T-helper 2 cell (primary cell): ENCODE measurements at regions not wholly inside any gene's neighbourhood (a gene's known extent, or its start where the extent isn't known, plus 50 kb on each side); places are given as distances from the start of the nearest gene placed in this dataset.
A peak's percentile ranks its signal among the peaks of the same experiment; 100 is the strongest.

ENCODE experiments used
- DNase-seq, 5 experiments: peaks; one replicate each; pipeline versions ENCODE4 v3.0.0 to v3.0.0-alpha.2; 2012 to 2022

- DNase-seq = peak in 1 of 5 experiments; percentile 42
Observed at GRCh38 chr16:73289232-73289631, 241.3 kb upstream of the ZFHX3 start.

DNA sequence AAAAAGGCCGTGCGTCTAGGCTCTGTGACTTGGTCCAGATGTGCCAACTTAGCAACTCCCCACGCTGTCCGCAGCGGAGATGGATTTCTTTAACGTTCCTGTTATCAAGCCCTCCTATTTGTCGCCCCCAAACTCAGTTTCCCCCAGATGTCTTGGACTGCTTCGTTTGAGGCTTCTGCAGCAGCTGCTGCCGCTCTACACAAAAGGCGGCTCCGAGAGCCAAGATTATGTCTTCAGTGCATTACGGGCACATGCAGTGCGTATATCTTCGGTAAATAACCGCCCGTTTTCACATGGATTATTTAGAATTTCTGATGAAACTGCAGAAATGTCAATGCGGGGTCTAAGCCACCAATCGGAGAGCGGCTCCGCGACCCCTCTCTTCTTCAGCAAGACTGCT is 240.6 kb upstream of the ZFHX3 start:
- DNase-seq = no peak

GRCh38 chr16:73287859-73288405 is 240.0 kb upstream of the ZFHX3 start:
- no peak for DNase-seq

DNA sequence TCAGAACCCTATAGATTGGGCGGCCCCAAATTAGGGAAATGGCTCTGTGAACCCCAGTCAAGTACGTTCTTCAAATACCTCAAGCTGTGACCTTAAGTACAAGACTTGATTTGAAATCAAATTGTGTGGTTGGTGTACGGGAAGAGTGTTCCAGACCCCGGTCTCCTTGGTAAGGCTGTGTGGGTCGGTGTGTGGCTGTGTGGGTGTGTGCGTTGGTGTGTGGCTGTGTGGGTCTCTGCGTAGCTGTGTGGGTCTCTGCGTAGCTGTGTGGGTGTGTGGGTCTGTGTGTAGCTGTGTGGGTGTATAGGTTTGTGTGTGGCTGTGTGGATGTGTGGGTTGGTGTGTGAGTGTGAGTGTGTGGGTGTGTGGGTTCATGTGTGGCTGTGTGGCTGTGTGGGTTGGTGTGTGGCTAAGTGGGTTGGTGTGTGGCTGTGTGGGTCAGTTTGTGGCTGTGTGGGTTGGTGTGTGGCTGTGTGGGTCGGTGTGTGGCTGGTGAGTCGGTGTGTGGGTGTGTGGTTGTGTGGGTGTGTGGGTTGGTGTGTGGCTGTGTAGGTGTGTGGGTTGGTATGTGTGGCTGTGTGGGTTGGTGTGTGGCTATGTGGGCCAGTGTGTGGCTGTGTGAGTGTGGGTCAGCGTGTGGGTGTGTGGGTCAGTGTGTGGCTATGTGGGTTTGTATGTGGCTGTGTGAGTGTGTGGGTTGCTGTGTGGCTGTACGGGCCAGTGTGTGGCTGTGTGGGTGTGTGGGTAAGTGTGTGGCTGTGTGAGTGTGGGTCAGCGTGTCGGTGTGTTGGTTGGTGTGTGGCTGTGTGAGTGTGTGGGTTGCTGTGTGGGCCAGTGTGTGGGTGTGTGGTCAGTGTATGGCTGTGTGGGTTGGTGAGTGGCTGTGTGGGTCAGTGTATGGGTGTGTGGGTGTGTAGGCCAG is 238.7 kb upstream of the ZFHX3 start:
- DNase-seq = no peak

- no peak for DNase-seq
Observed at GRCh38 chr16:73285436-73286201, 237.7 kb upstream of the ZFHX3 start.

DNA sequence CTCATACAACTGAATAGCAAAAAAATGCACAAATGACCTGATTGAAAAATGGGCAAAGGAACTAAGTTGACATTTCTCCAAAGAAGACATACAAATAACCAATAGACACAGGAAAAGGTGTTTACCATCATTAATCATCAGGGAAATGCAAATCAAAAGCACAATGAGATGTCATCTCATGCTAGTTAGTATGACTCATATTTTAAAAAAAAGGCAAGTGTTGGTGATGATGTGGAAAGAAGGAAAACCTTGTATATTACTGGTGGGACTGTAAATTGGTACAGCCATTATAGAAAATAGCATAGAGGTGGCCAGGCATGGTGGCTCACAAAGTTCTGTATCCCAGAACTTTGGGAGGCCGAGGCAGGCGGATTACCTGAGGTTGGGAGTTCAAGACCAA is 232.5 kb upstream of the ZFHX3 start:
- no peak for DNase-seq

GRCh38 chr16:73279451-73279850 is 231.5 kb upstream of the ZFHX3 start:
- no peak for DNase-seq

DNA sequence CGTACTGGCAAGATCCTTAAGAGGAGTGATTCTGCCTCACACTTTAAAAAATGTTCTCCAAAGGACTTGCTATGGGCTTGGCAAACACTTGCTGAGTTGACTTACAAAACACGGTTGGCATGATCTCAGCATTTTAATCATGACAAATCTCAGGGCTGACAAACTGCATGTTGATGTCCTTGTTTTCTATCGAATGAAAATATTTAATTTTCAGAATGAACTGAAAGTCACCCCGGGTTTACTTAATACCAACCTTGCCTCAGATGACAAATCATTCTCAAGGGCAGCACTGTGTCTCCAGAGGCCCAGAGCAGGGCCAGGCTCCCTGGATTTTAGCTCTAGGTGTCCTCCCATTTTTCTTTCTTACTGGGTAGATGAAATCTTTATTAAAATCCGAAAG is 229.1 kb upstream of the ZFHX3 start:
- DNase-seq = no peak

GRCh38 chr16:73275448-73275847 is 227.5 kb upstream of the ZFHX3 start:
- DNase-seq = no peak

DNA sequence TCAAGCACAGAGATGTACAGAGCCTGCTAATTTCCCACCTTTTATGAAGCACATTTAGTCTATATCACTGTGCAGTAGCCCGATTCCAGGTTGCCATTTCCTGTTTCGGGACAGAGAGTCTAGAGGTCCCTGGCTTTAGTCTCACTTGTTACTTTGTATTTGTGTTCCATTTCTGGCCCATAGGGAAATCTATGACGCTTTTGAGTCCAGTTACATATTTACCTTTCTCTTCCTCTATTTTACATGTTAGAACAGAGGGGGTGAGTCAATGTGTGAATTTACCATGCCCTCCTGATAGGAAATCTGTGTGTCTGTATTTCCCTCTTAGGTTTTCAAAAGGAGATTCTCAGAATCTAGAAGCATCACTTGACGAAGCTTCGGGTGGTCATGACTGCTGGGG is 227.1 kb upstream of the ZFHX3 start:
- DNase-seq = no peak

DNA sequence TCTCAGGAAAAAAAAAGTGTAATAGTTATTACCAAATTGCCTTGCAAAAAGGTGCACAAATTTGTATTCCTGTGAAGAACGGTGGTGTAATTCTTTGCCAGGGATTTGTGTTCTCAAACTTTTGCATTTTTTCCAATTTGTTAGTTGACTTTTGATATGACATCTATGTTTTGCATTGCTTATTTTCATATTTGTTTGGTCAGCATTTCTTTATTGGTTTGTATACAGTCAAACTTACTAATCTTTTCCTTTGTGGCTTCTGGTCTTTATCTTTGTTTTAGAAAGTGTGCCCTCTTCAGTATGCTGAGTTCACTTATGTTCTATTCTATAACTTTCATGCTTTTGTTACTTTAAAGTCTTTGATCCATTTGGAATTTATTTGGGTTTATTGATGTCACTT is 226.2 kb upstream of the ZFHX3 start:
- DNase-seq = no peak

- no peak for DNase-seq
Observed at GRCh38 chr16:73268366-73268993, 220.6 kb upstream of the ZFHX3 start.

DNA sequence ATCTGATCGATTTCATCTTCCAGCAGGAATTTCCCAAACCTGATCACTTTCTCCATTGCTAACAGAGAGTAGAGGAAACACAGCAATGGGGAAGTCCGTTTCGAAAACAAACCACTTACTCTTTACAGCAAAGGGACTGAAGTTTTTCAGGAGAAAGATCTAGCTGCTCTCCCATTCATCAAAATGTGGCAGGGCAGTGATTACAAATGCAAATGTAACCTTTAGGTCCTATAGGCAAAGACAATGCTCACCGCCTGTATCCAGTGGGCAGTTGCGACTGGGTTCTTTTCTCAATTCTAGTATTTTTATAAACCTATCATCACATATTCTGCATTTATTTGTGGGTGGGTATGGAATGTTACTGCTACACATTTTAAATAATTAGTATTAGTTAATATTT is 218.0 kb upstream of the ZFHX3 start:
- DNase-seq = no peak

GRCh38 chr16:73265124-73265837 is 217.4 kb upstream of the ZFHX3 start:
- DNase-seq = no peak

DNA sequence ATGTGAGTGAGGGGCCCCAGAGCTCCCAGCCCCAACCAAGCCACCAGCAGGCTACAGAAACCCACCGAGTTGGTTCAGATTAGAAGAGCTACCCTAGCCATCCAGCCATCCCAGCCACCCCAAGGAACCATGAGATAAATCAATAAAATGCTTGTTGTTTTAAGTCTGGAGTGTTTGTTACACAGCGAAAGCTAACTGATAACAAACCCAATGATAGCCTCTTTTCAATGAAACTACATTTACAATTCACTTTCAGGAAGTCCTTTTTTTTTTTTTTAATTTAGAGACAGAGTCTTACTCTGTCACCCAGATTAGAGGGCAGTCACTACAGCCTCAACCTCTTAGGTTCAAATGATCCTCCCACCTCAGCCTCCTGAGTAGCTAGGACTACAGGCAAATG is 215.0 kb upstream of the ZFHX3 start:
- DNase-seq = no peak

- no peak for DNase-seq
Observed at GRCh38 chr16:73255031-73255430, 207.1 kb upstream of the ZFHX3 start.

DNA sequence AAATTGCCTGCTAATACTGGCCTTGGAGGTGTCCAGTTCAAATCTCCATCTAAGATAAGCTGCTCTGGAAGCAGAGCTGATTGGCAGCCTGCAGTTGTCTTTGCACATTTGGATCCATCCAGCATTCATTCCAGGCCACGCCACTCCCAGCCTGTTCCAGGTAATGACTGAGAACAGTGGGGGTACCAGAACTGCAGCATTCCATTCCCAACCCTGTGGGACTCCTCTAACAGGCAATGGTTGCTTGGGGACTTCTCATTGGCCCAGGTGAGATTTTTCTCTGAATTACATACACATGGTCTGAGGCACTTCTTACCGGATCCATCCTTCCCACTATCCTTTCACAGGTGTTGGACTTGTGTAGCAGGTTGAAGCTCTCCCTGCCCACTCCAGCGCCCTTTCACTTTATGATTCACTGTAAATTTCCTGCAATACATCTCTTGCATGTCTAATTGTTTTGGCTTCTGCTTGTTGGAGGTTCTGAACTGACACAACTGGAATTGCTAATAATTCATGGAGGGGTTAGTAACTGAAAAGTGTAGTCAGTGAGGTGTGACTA is 206.1 kb upstream of the ZFHX3 start:
- DNase-seq = no peak

DNA sequence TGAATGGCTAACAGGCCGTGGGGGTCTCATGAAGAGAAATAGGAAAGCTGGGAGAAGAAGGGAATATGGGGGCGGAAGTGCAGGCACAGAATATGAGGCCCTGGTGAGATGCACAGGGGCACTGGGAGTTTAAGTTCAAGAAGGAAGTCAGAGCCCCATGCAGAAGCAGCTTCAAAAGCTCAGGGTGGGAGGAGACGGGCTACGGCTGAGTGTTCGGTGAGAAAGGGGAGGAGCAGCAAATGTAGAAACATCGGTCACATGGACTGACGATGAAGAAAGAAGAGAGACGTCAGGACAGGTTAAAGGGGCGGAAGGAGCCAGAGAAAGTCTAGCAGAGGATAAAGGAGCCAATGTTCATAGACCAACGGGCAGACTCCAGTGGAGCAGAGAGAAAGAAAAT is 204.5 kb upstream of the ZFHX3 start:
- no peak for DNase-seq

DNA sequence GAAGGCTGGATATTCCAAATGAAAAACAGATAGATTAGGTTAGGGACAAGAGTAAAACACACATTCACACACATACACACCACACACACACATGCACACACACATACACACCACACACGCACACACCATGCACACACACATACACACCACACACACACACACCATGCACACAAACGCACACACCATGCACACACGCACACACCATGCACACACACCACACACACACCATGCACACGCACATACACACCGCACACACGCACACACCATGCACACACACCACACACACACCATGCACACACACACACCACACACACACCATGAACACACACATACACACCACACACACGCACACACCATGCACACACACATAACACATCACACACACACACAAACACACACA is 203.7 kb upstream of the ZFHX3 start:
- no peak for DNase-seq

- no peak for DNase-seq
Observed at GRCh38 chr16:73248316-73248715, 200.4 kb upstream of the ZFHX3 start.

GRCh38 chr16:73240920-73241319 is 193.0 kb upstream of the ZFHX3 start:
- no peak for DNase-seq

GRCh38 chr16:73237601-73238000 is 189.7 kb upstream of the ZFHX3 start:
- no peak for DNase-seq
